ENCODE measurements at regions not wholly inside any gene's neighbourhood (a gene's known extent, or its start where the extent isn't known, plus 50 kb on each side); places are given as distances from the start of the nearest gene placed in this dataset.

- DNase-seq: no peak
These were observed 115.9 kb downstream of the INHBB start for GRCh38 chr2:120461546-120462537.

GRCh38 chr2:120463527-120463926, 117.6 kb downstream of the INHBB start:
- no peak for DNase-seq

GRCh38 chr2:120463996-120464395, 118.1 kb downstream of the INHBB start:
- no peak for DNase-seq

GRCh38 chr2:120464448-120464931, 118.6 kb downstream of the INHBB start:
- no peak for DNase-seq

- no peak for DNase-seq
These were observed 119.2 kb downstream of the INHBB start for GRCh38 chr2:120465012-120465700.

- DNase-seq: no peak
These were observed 119.7 kb downstream of the INHBB start for GRCh38 chr2:120465701-120465988.

- no peak for DNase-seq
These were observed 120.2 kb downstream of the INHBB start for GRCh38 chr2:120465989-120466703.

GRCh38 chr2:120466704-120467054, 120.7 kb downstream of the INHBB start:
- DNase-seq: no peak

- no peak for DNase-seq
These were observed 122.2 kb downstream of the INHBB start for GRCh38 chr2:120468136-120468535.

GRCh38 chr2:120469426-120469825, 123.5 kb downstream of the INHBB start:
- DNase-seq: no peak

GRCh38 chr2:120470041-120470965, 124.4 kb downstream of the INHBB start:
- DNase-seq: no peak

GRCh38 chr2:120471166-120471565, 125.2 kb downstream of the INHBB start:
- DNase-seq: no peak

GRCh38 chr2:120472031-120472430, 126.1 kb downstream of the INHBB start:
- no peak for DNase-seq

- DNase-seq: no peak
These were observed 127.0 kb downstream of the INHBB start for GRCh38 chr2:120472891-120473309.

- DNase-seq: no peak
These were observed 127.8 kb downstream of the INHBB start for GRCh38 chr2:120473522-120474271.

- no peak for DNase-seq
These were observed 128.6 kb downstream of the INHBB start for GRCh38 chr2:120474486-120474885.

- no peak for DNase-seq
These were observed 130.2 kb downstream of the INHBB start for GRCh38 chr2:120476141-120476540.

- DNase-seq: no peak
These were observed 131.3 kb downstream of the INHBB start for GRCh38 chr2:120477198-120477597.

GRCh38 chr2:120477831-120478481, 132.0 kb downstream of the INHBB start:
- no peak for DNase-seq

- no peak for DNase-seq
These were observed 134.5 kb downstream of the INHBB start for GRCh38 chr2:120480346-120480902.
